ENCODE measurements at regions not wholly inside any gene's neighbourhood (a gene's known extent, or its start where the extent isn't known, plus 50 kb on each side); places are given as distances from the start of the nearest gene placed in this dataset. TPM values are rescaled to one million over a fixed set of nuclear protein-coding genes. Genes with fewer than 3 reads are reported as not detected.

Small RNA genes in the stretch of these regions (small RNA-seq; reads per million reads assigned to genes)
- gene RPS17P11, result not detected
